GM23338 (cell line): ENCODE measurements at regions not wholly inside any gene's neighbourhood (a gene's known extent, or its start where the extent isn't known, plus 50 kb on each side); places are given as distances from the start of the nearest gene placed in this dataset.

Source experiments
- CREB1 ChIP-seq: fragments of 250-450 bp; sonication (Bioruptor Pico); IDR thresholded peaks from 2 replicates; pipeline ENCODE4 v1.5.0; 2020; ENCODE audit warnings: low read depth, mild to moderate bottlenecking, moderate library complexity
- CTCF ChIP-seq, 2 experiments: fragments of 200-600 bp in 1 of 2; sonication (generic) in 1 of 2; conservative IDR thresholded peaks; 2 replicates each; pipeline versions ENCODE4 v1.5.1 to v1.6.1; 2016 to 2017; ENCODE audit warnings: antibody characterized with exemption in 2 of 2, low read depth in 2 of 2, mild to moderate bottlenecking in 2 of 2, moderate library complexity in 1 of 2
- ETS1 ChIP-seq: IDR thresholded peaks from 2 replicates; pipeline ENCODE4 v1.6.1; 2016; ENCODE audit warnings: antibody characterized with exemption
- EZH2 ChIP-seq: fragments of 200-600 bp; sonication (generic); IDR thresholded peaks from one replicate; pipeline ENCODE4 v1.8.0; 2017; ENCODE audit warnings: antibody characterized with exemption, mild to moderate bottlenecking, low read depth; ENCODE audit not compliant: unreplicated experiment
- EZH2phosphoT487 ChIP-seq: fragments of 200-600 bp; sonication (generic); IDR thresholded peaks from one replicate; pipeline ENCODE4 v1.8.1; 2018; ENCODE audit warnings: antibody characterized with exemption; ENCODE audit not compliant: unreplicated experiment
- NANOG ChIP-seq: IDR thresholded peaks from 2 replicates; pipeline ENCODE4 v1.6.1; 2016; ENCODE audit warnings: antibody characterized with exemption, borderline replicate concordance
- POLR2AphosphoS5 ChIP-seq: IDR thresholded peaks from 2 replicates; pipeline ENCODE4 v1.6.1; 2016; ENCODE audit warnings: antibody characterized with exemption, low read depth
- REST ChIP-seq: IDR thresholded peaks from one replicate; pipeline ENCODE4 v1.6.1; 2018; ENCODE audit warnings: antibody characterized with exemption; ENCODE audit not compliant: unreplicated experiment
- ZNF114 ChIP-seq: fragments of 250-450 bp; sonication (Bioruptor Pico); IDR thresholded peaks from 2 replicates; pipeline ENCODE4 v1.5.0; 2020; ENCODE audit warnings: mild to moderate bottlenecking, moderate library complexity
- ZNF331 ChIP-seq: fragments of 250-450 bp; sonication (Bioruptor Pico); IDR thresholded peaks from 2 replicates; pipeline ENCODE4 v1.5.0; 2020; ENCODE audit warnings: low read depth, mild to moderate bottlenecking, moderate library complexity
- ZNF462 ChIP-seq: fragments of 250-450 bp; sonication (Bioruptor Pico); IDR thresholded peaks from 2 replicates; pipeline ENCODE4 v1.5.0; 2020; ENCODE audit warnings: mild to moderate bottlenecking, moderate library complexity

GRCh38 chr5:98588215-98588614 is 185.2 kb upstream of the RGMB start:
- TF ChIP-seq CTCF (conservative IDR thresholded peaks at IDR 0.05; ENCODE audit: low read depth in 2 of 2) (no peak), EZH2 (no peak), NANOG (no peak), REST (no peak), POLR2AphosphoS5 (no peak), CREB1 (CRISPR knock-in tag) (no peak), ETS1 (no peak), EZH2phosphoT487 (no peak), ZNF114 (CRISPR knock-in tag) (no peak), ZNF462 (no peak), ZNF331 (CRISPR knock-in tag) (no peak)
